ENCODE measurements at regions not wholly inside any gene's neighbourhood (a gene's known extent, or its start where the extent isn't known, plus 50 kb on each side); places are given as distances from the start of the nearest gene placed in this dataset.

GRCh38 chr12:126792411-126792810 is 1474.6 kb upstream of the TMEM132C start:
- intact Hi-C loops (cut with DNase I) = no loop called here
- DNase-seq = no peak

GRCh38 chr12:126797525-126797924 is 1469.4 kb upstream of the TMEM132C start:
- intact Hi-C loops (cut with DNase I) = no loop called here

GRCh38 chr12:126798449-126798848 is 1468.5 kb upstream of the TMEM132C start:
- intact Hi-C loops (cut with DNase I) = no loop called here
- DNase-seq = no peak

More at GRCh38 chr12:126797525-126797924, 1469.4 kb upstream of the TMEM132C start:
- DNase-seq = no peak

GRCh38 chr12:126807312-126807865 is 1459.6 kb upstream of the TMEM132C start:
- no peak for DNase-seq
- intact Hi-C loops (cut with DNase I) = no loop called here

GRCh38 chr12:126811391-126811790 is 1455.6 kb upstream of the TMEM132C start:
- intact Hi-C loops (cut with DNase I) = no loop called here
- DNase-seq = no peak

GRCh38 chr12:126819554-126819953 is 1447.4 kb upstream of the TMEM132C start:
- intact Hi-C loops (cut with DNase I) = no loop called here
- DNase-seq = no peak

GRCh38 chr12:126830778-126831680 is 1435.9 kb upstream of the TMEM132C start:
- intact Hi-C loops (cut with DNase I) = no loop called here
- DNase-seq = no peak

- intact Hi-C loops (cut with DNase I) = no loop called here
- no peak for DNase-seq
These were observed 1429.3 kb upstream of the TMEM132C start for GRCh38 chr12:126837697-126838096.

- no peak for DNase-seq
- intact Hi-C loops (cut with DNase I) = no loop called here
These were observed 1422.9 kb upstream of the TMEM132C start for GRCh38 chr12:126843915-126844669.

- no peak for DNase-seq
- intact Hi-C loops (cut with DNase I) = no loop called here
These were observed 1419.9 kb upstream of the TMEM132C start for GRCh38 chr12:126847005-126847629.

- intact Hi-C loops (cut with DNase I) = no loop called here
- DNase-seq = no peak
These were observed 1411.2 kb upstream of the TMEM132C start for GRCh38 chr12:126855768-126856167.

GRCh38 chr12:126856958-126857357 is 1410.0 kb upstream of the TMEM132C start:
- DNase-seq = no peak
- intact Hi-C loops (cut with DNase I) = no loop called here

- DNase-seq = no peak
- intact Hi-C loops (cut with DNase I) = no loop called here
These were observed 1408.4 kb upstream of the TMEM132C start for GRCh38 chr12:126858560-126858959.

- DNase-seq = no peak
- intact Hi-C loops (cut with DNase I) = no loop called here
These were observed 1406.8 kb upstream of the TMEM132C start for GRCh38 chr12:126860210-126860609.

- DNase-seq = no peak
- intact Hi-C loops (cut with DNase I) = no loop called here
These were observed 1404.5 kb upstream of the TMEM132C start for GRCh38 chr12:126862500-126862899.

GRCh38 chr12:126869644-126870043 is 1397.3 kb upstream of the TMEM132C start:
- intact Hi-C loops (cut with DNase I) = loop anchor here (5.0 kb wide), 2 partner anchors 1332 to 1537 kb away; no protein-coding TSS in a partner anchor

GRCh38 chr12:126873701-126874100 is 1393.3 kb upstream of the TMEM132C start:
- intact Hi-C loops (cut with DNase I) = loop anchor here (2.0 to 5.0 kb wide), 3 partner anchors 1336 to 1691 kb away; no protein-coding TSS in a partner anchor
- no peak for DNase-seq

More at GRCh38 chr12:126869644-126870043, 1397.3 kb upstream of the TMEM132C start:
- no peak for DNase-seq

- intact Hi-C loops (cut with DNase I) = loop anchor here (2.0 to 5.0 kb wide), 3 partner anchors 1337 to 1692 kb away; no protein-coding TSS in a partner anchor
These were observed 1392.4 kb upstream of the TMEM132C start for GRCh38 chr12:126874427-126875026.

GRCh38 chr12:126879842-126880241 is 1387.1 kb upstream of the TMEM132C start:
- intact Hi-C loops (cut with DNase I) = no loop called here
- no peak for DNase-seq

More at GRCh38 chr12:126874427-126875026, 1392.4 kb upstream of the TMEM132C start:
- DNase-seq = peak; percentile 68 to 96 (median 80)

- intact Hi-C loops (cut with DNase I) = no loop called here
- DNase-seq = no peak
These were observed 1383.3 kb upstream of the TMEM132C start for GRCh38 chr12:126883697-126884096.
